ENCODE measurements at regions not wholly inside any gene's neighbourhood (a gene's known extent, or its start where the extent isn't known, plus 50 kb on each side); places are given as distances from the start of the nearest gene placed in this dataset.

GRCh38 chr6:170102038-170102437 is 188.8 kb downstream of the DLL1 start:
- no peak for ATAC-seq
- H3K4me3 ChIP-seq (ENCODE audit: low read length) = no peak overlapping the region
- WGBS = 83% methylated on average over 7 of the region's 7 CpGs

GRCh38 chr6:170101281-170102035 is 189.4 kb downstream of the DLL1 start:
- ATAC-seq (no peak), DNase-seq (peak in 1 of 3 donors; percentile 24)
- 94% methylated on average over 17 of the region's 17 CpGs for WGBS
- Histone ChIP-seq H3K27ac (ENCODE audit: low read length) (no peak overlapping the region), H3K9me3 (ENCODE audit: control insufficient read depth, low read length) (no peaks in the 10 kb centered on the region), H3K27me3 (ENCODE audit: control insufficient read depth, insufficient read depth) (no peaks in the 10 kb centered on the region), H3K4me3 (ENCODE audit: low read length) (no peak overlapping the region), H3K4me1 (ENCODE audit: control insufficient read depth, insufficient read depth, low read length) (peaks cover 6% of the 10 kb centered on the region)
- intact Hi-C loops (cut with DNase I) = no loop called here

More at GRCh38 chr6:170102038-170102437, 188.8 kb downstream of the DLL1 start:
- no peaks in the 10 kb centered on the region for H3K27me3 ChIP-seq (ENCODE audit: control insufficient read depth, insufficient read depth)
- H3K27ac ChIP-seq (ENCODE audit: low read length) = no peak overlapping the region
- peak in 1 of 3 donors; percentile 12 for DNase-seq
- H3K4me1 ChIP-seq (ENCODE audit: control insufficient read depth, insufficient read depth, low read length) = peaks cover 3% of the 10 kb centered on the region
- H3K9me3 ChIP-seq (ENCODE audit: control insufficient read depth, low read length) = no peaks in the 10 kb centered on the region
- intact Hi-C loops (cut with DNase I) = no loop called here

- 84% methylated on average over 8 of the region's 8 CpGs for WGBS
- no peaks in the 10 kb centered on the region for H3K27me3 ChIP-seq (ENCODE audit: control insufficient read depth, insufficient read depth)
- no peak overlapping the region for H3K27ac ChIP-seq (ENCODE audit: low read length)
- no peak for ATAC-seq
- no peaks in the 10 kb centered on the region for H3K9me3 ChIP-seq (ENCODE audit: control insufficient read depth, low read length)
- no peak overlapping the region for H3K4me3 ChIP-seq (ENCODE audit: low read length)
- H3K4me1 ChIP-seq (ENCODE audit: control insufficient read depth, insufficient read depth, low read length) = peaks cover 6% of the 10 kb centered on the region
- DNase-seq = peak in 1 of 3 donors; percentile 23
- intact Hi-C loops (cut with DNase I) = no loop called here
Observed at GRCh38 chr6:170100046-170100445, 190.8 kb downstream of the DLL1 start.

DNA sequence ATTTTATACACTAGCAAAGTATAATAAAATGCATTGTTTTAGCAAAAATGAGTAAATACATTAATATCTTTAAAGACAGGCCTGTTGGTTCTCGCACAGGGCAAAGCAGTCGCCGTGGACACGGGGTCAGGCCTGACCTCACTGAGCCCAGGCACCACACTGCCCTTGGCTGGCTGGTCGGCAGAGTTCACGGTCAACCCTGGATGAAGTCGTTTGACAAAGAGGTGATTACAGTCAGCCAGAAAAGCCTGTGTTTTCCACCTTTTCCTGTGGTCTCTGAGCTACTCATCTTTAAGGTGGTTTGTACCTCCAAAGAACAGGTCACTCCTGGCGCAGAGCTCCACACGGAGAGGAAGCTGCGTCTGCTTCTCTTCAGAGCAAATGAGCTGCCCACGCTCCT is 191.5 kb downstream of the DLL1 start:
- peak in 1 of 3 donors; percentile 4 for DNase-seq
- Histone ChIP-seq H3K9me3 (ENCODE audit: control insufficient read depth, low read length) (no peaks in the 10 kb centered on the region), H3K4me1 (ENCODE audit: control insufficient read depth, insufficient read depth, low read length) (peaks cover 6% of the 10 kb centered on the region), H3K27me3 (ENCODE audit: control insufficient read depth, insufficient read depth) (no peaks in the 10 kb centered on the region), H3K27ac (ENCODE audit: low read length) (no peak overlapping the region), H3K4me3 (ENCODE audit: low read length) (no peak overlapping the region)
- ATAC-seq = no peak
- intact Hi-C loops (cut with DNase I) = no loop called here
- WGBS = 86% methylated on average over 11 of the region's 11 CpGs

GRCh38 chr6:170098428-170099170 is 192.3 kb downstream of the DLL1 start:
- ATAC-seq (no peak), DNase-seq (peak in 2 of 3 donors; percentile 26 to 40)
- WGBS = 91% methylated on average over 37 of the region's 37 CpGs
- no peaks in the 10 kb centered on the region for H3K27me3 ChIP-seq (ENCODE audit: control insufficient read depth, insufficient read depth)
- intact Hi-C loops (cut with DNase I) = no loop called here
- H3K9me3 ChIP-seq (ENCODE audit: control insufficient read depth, low read length) = no peaks in the 10 kb centered on the region
- peaks cover 6% of the 10 kb centered on the region for H3K4me1 ChIP-seq (ENCODE audit: control insufficient read depth, insufficient read depth, low read length)
- no peak overlapping the region for H3K27ac ChIP-seq (ENCODE audit: low read length)
- no peak overlapping the region for H3K4me3 ChIP-seq (ENCODE audit: low read length)

DNA sequence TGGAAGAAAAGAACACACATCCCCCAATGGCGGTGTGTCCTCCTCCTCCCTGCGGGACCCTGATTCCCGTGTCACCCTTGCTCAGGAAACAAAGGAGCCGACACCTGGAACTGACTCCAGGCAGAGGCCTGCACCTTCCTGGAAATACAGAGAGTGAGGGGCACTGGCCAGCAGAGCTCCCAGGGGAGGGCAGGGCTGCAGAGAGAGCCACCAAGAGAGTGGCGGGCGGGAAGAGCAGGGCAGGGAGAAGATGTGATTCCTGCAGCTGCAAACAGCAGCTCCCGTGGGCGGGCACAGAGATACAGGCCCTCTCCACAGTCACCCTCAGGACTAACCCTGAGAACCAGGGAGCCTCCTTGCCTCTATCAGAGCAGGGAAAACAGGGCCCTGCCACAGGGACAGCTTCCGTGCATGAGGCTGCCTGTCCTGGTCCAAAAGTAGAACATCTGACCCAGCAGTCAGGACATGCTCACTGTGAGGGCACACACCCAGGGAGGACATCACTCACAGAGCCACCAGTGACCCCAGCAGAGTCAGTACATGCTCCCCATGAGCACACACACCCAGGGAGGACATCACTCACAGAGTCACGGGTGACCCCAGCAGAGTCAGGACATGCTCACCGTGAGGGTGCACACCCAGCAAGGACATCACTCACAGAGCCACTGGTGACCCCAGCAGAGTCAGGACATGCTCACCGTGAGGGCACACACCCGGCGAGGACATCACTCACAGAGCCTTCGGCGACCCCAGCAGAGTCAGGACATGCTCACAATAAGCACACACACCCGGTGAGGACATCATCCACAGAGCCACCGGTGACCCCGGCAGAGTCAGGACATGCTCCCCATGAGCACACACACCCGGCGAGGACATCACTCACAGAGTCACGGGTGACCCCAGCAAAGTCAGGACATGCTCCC is 193.1 kb downstream of the DLL1 start:
- peaks cover 6% of the 10 kb centered on the region for H3K4me1 ChIP-seq (ENCODE audit: control insufficient read depth, insufficient read depth, low read length)
- intact Hi-C loops (cut with DNase I) = no loop called here
- H3K27ac ChIP-seq (ENCODE audit: low read length) = no peak overlapping the region
- no peaks in the 10 kb centered on the region for H3K9me3 ChIP-seq (ENCODE audit: control insufficient read depth, low read length)
- WGBS = 76% methylated on average over 22 of the region's 22 CpGs
- peak in 2 of 3 donors; percentile 35 to 42 for DNase-seq
- H3K27me3 ChIP-seq (ENCODE audit: control insufficient read depth, insufficient read depth) = no peaks in the 10 kb centered on the region
- no peak for ATAC-seq
- H3K4me3 ChIP-seq (ENCODE audit: low read length) = no peak overlapping the region

DNA sequence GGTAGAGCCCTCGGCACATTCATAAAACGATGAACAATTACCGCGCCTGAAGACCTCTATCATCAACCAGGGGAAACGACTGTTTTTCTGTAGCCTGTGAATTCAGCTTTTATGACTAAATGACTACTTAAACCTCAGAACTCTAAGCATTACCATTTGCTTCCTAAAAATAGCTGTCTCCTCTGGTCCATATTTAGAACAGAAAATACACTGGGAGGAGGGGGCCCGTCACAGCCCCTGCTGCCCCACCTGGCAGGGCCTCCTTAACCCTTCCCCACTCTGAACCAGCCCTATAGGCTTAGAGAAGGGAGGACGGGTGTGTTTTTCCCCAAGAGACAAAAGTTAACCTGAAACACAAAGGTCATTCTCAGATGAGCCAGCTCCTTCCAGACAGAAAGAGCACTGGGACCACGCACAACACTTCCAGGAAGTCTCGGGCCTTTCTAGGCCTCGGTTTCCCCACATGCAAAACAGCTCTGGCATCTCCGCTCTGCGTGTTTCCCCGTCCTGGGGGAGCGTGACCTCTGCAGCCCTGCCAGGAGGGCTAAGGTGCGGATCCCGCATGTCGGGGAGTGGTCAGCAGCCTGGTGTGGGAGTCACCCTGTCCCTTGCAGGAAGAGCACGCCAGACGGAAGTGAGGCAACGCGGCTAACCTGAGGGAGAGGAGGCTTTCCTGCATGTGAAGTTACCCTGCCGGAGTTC is 193.9 kb downstream of the DLL1 start:
- no peak overlapping the region for H3K4me3 ChIP-seq (ENCODE audit: low read length)
- H3K9me3 ChIP-seq (ENCODE audit: control insufficient read depth, low read length) = no peaks in the 10 kb centered on the region
- peaks cover 6% of the 10 kb centered on the region for H3K4me1 ChIP-seq (ENCODE audit: control insufficient read depth, insufficient read depth, low read length)
- intact Hi-C loops (cut with DNase I) = no loop called here
- no peaks in the 10 kb centered on the region for H3K27me3 ChIP-seq (ENCODE audit: control insufficient read depth, insufficient read depth)
- DNase-seq (peak in 2 of 3 donors; percentile 15 to 41), ATAC-seq (no peak)
- no peak overlapping the region for H3K27ac ChIP-seq (ENCODE audit: low read length)
- WGBS = 55% methylated on average over 22 of the region's 22 CpGs

DNA sequence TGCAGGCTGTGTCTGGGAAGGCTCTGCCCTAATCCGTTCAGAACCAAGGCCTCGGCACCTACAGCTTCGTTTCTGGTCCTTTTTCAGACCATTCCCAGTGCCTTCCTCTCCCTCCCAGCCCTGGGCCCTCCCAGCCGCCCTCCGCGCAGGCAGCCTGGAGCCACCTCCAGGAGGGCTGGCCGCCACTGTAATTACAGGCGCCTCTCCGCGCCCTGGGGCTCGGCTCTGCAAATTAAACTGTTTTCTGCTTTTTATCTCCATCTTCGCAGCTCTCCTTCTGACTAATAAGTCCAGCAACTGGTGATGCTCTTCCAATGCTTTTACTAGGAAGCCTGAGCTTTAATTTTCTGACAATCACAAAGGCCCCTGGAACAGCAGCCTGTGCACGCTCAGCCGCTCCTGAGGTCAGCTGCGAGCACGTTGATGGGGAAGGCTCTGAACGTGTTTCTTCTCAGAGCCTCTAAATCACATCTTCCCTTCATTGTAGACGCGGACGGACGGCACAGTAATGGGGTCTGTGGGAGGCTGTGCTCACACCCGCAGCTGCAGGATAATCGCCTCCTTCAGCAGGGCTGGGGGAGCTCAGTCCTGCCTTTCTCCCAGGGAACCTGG is 194.6 kb downstream of the DLL1 start:
- intact Hi-C loops (cut with DNase I) = no loop called here
- no peak overlapping the region for H3K4me3 ChIP-seq (ENCODE audit: low read length)
- DNase-seq (peak in 2 of 3 donors; percentile 47 to 48), ATAC-seq (no peak)
- WGBS = 51% methylated on average over 23 of the region's 23 CpGs
- no peaks in the 10 kb centered on the region for H3K9me3 ChIP-seq (ENCODE audit: control insufficient read depth, low read length)
- no peak overlapping the region for H3K27ac ChIP-seq (ENCODE audit: low read length)
- peaks cover 6% of the 10 kb centered on the region for H3K4me1 ChIP-seq (ENCODE audit: control insufficient read depth, insufficient read depth, low read length)
- H3K27me3 ChIP-seq (ENCODE audit: control insufficient read depth, insufficient read depth) = no peaks in the 10 kb centered on the region

DNA sequence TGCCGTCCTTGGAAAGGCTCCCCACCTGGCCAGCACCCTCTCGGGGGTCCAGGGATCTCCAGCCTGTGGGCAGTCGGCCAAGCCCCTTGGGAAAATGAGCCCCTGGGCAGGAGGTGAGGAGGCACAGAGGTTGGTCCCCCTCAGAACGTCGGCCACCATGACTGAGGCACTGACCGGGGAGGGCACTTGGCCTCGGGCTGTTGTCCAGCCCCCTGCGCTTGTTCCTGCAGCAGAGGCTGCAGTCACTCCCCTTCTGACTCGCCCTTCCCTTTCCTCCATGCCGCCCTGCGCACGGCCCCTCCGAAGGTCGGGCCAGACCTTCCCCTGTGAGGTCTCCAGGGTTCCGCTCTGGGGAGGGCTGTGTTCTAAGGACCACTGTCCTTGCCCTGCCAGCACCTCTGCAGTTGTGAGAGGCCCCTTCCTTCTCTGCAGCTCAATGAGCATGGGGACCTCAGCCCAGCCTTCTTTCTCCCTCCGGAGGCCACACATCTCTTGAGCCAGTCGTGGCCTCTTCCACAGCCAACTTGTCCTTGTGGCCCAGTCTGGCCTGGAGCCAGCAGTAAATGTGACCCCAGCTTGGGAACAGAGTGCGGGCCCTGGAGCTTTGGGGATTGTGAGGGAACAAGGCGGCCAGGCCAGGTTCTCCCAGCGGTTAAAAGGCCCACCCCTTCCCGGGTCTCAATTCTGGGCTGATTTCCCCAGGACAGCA is 195.5 kb downstream of the DLL1 start:
- Histone ChIP-seq H3K27ac (ENCODE audit: low read length) (no peak overlapping the region), H3K4me3 (ENCODE audit: low read length) (no peak overlapping the region), H3K9me3 (ENCODE audit: control insufficient read depth, low read length) (no peaks in the 10 kb centered on the region), H3K27me3 (ENCODE audit: control insufficient read depth, insufficient read depth) (no peaks in the 10 kb centered on the region), H3K4me1 (ENCODE audit: control insufficient read depth, insufficient read depth, low read length) (peaks cover 6% of the 10 kb centered on the region)
- peak in 2 of 3 donors; percentile 35 to 48 for DNase-seq
- peak in 1 of 2 donors; percentile 7 for ATAC-seq
- WGBS = 75% methylated on average over 21 of the region's 21 CpGs
- intact Hi-C loops (cut with DNase I) = no loop called here

Measured in right cardiac atrium (tissue), 5 donors.